ENCODE measurements at regions not wholly inside any gene's neighbourhood (a gene's known extent, or its start where the extent isn't known, plus 50 kb on each side); places are given as distances from the start of the nearest gene placed in this dataset.

- TF ChIP-seq NR2C2 (CRISPR knock-in tag; IDR thresholded peaks at IDR 0.05) (0 out of 2 replicates have a peak, but pooled peaks have one; percentile 54), NR2C2 (tag; IDR thresholded peaks at IDR 0.05) (0 out of 2 replicates have a peak, but pooled peaks have one; percentile 23), CBX5 (IDR thresholded peaks at IDR 0.05; ENCODE audit: borderline replicate concordance, low read depth) (no peak), HMBOX1 (IDR thresholded peaks at IDR 0.05) (no peak), SIN3A (IDR thresholded peaks at IDR 0.05; ENCODE audit: borderline replicate concordance in 2 of 2, control insufficient read depth in 1 of 2, low read depth in 2 of 2, low read length in 2 of 2) (peak in 1 of 2 experiments; percentile 60; a peak in 2 of 4 replicates), TBP (optimal IDR thresholded peaks at IDR 0.05; ENCODE audit: low read depth, low read length) (peak; percentile 97), ZNF780A (CRISPR knock-in tag; IDR thresholded peaks at IDR 0.05) (peak; percentile 94), ESRRA (IDR thresholded peaks at IDR 0.05; ENCODE audit: borderline replicate concordance, low read depth) (no peak), SMAD3 (CRISPR knock-in tag; conservative IDR thresholded peaks at IDR 0.05) (peak; percentile 97), NBN (IDR thresholded peaks at IDR 0.05; ENCODE audit: low read depth) (peak; percentile 55; the same call in 1 of the 2 replicates), BCL6 (CRISPR knock-in tag; IDR thresholded peaks at IDR 0.05) (peak; percentile 82; the same call in 1 of the 2 replicates), CHAMP1 (IDR thresholded peaks at IDR 0.05) (no peak), SNIP1 (IDR thresholded peaks at IDR 0.05; ENCODE audit: low read depth) (no peak), ZBTB34 (CRISPR knock-in tag; IDR thresholded peaks at IDR 0.05) (0 out of 2 replicates have a peak, but pooled peaks have one; percentile 48), GMEB1 (CRISPR knock-in tag; IDR thresholded peaks at IDR 0.05) (no peak), ZSCAN29 (IDR thresholded peaks at IDR 0.05) (peak; percentile 35; the same call in 1 of the 2 replicates), ZNF354B (CRISPR knock-in tag; IDR thresholded peaks at IDR 0.05) (peak; percentile 78; the same call in 1 of the 2 replicates), RBFOX2 (IDR thresholded peaks at IDR 0.05; ENCODE audit: low read depth, low read length) (peak; percentile 90), ZNF707 (CRISPR knock-in tag; conservative IDR thresholded peaks at IDR 0.05) (no peak), ZNF57 (CRISPR knock-in tag; IDR thresholded peaks at IDR 0.05) (peak; percentile 98), MYNN (IDR thresholded peaks at IDR 0.05) (0 out of 2 replicates have a peak, but pooled peaks have one; percentile 33), MYNN (CRISPR knock-in tag; IDR thresholded peaks at IDR 0.05) (no peak), HIVEP1 (CRISPR knock-in tag; IDR thresholded peaks at IDR 0.05) (peak; percentile 71; the same call in 1 of the 2 replicates), SETDB1 (IDR thresholded peaks at IDR 0.05; ENCODE audit: low read length) (no peak)
These were observed 111.2 kb upstream of the NBPF11 start (continued) for GRCh38 chr1:148263128-148263905.

Data from K562 (cell line).